Ascending aorta (tissue), 2 donors: ENCODE measurements at regions not wholly inside any gene's neighbourhood (a gene's known extent, or its start where the extent isn't known, plus 50 kb on each side); places are given as distances from the start of the nearest gene placed in this dataset.

Source experiments
- DNase-seq, 2 donors: peaks; one replicate each; pipeline ENCODE4 v3.0.0-alpha.2; 2019; ENCODE audit warnings: low spot score in 2 of 2
- H3K27ac ChIP-seq, 2 donors: fragments of 200-600 bp; sonication (generic); one replicate each; pipeline ENCODE4 v1.5.1; 2016 to 2017; ENCODE audit warnings: mild to moderate bottlenecking in 1 of 2
- H3K27me3 ChIP-seq: fragments of 200-600 bp; sonication (generic); one replicate; pipeline ENCODE4 v1.5.1; 2017
- H3K36me3 ChIP-seq, 2 donors: fragments of 200-600 bp; sonication (generic); one replicate each; pipeline ENCODE4 v1.5.1; 2016
- H3K4me1 ChIP-seq, 2 donors: fragments of 200-600 bp; sonication (generic); one replicate each; pipeline ENCODE4 v1.5.1; 2016 to 2017; ENCODE audit warnings: mild to moderate bottlenecking in 1 of 2
- H3K4me3 ChIP-seq, 2 donors: fragments of 200-600 bp; sonication (generic); one replicate each; pipeline ENCODE4 v1.5.1; 2016 to 2017; ENCODE audit warnings: mild to moderate bottlenecking in 1 of 2
- H3K9me3 ChIP-seq, 2 donors: fragments of 200-600 bp; sonication (generic); one replicate each; pipeline ENCODE4 v1.5.1; 2016
- intact Hi-C: fragments of 100-400 bp; cut with DNase I; formaldehyde crosslinking; loops from one replicate; pipeline ENCODE4 v1.15.1; 2023
- TF ChIP-seq, protein P1 (sequence below), 3 experiments: fragments of 200-600 bp in 2 of 3; fragments of 450-650 bp in 1 of 3; sonication (generic) in 2 of 3; IDR thresholded peaks; one replicate each; pipeline ENCODE4 v1.5.1; 2016 to 2019; ENCODE audit warnings: antibody characterized with exemption in 3 of 3, mild to moderate bottlenecking in 1 of 3, moderate library complexity in 1 of 3

GRCh38 chr4:133799717-133800315 is 401.8 kb downstream of the PABPC4L start:
- no peak for DNase-seq
- Histone ChIP-seq H3K27ac (no peak overlapping the region), H3K4me1 (no peaks in the 10 kb centered on the region), H3K27me3 (no peaks in the 10 kb centered on the region), H3K9me3 (no peaks in the 10 kb centered on the region), H3K36me3 (no peaks in the 10 kb centered on the region), H3K4me3 (no peak overlapping the region)
- intact Hi-C loops: no loop called here
- TF ChIP-seq, protein P1, sequence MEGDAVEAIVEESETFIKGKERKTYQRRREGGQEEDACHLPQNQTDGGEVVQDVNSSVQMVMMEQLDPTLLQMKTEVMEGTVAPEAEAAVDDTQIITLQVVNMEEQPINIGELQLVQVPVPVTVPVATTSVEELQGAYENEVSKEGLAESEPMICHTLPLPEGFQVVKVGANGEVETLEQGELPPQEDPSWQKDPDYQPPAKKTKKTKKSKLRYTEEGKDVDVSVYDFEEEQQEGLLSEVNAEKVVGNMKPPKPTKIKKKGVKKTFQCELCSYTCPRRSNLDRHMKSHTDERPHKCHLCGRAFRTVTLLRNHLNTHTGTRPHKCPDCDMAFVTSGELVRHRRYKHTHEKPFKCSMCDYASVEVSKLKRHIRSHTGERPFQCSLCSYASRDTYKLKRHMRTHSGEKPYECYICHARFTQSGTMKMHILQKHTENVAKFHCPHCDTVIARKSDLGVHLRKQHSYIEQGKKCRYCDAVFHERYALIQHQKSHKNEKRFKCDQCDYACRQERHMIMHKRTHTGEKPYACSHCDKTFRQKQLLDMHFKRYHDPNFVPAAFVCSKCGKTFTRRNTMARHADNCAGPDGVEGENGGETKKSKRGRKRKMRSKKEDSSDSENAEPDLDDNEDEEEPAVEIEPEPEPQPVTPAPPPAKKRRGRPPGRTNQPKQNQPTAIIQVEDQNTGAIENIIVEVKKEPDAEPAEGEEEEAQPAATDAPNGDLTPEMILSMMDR (IDR thresholded peaks at IDR 0.05): no peak

DNA sequence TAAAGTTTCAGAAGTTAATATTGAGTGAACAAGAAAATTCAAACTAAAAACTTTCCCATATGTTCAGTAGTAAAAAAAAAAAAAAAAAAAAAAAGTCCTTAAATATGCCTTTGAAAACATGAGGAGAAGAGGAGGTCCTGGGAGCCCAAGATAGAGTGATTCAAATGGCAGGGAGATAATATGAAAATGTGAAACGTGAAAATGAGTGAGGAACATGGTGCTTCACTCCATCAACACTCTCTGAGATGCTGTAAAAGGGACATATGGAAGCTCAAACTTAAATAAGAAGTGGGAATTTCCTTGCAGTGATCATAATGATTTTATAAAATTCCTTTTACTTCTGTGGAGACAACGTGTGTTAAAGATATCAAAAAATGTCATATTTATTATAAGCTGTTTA is 423.9 kb downstream of the PABPC4L start:
- Histone ChIP-seq H3K9me3 (no peaks in the 10 kb centered on the region), H3K36me3 (no peaks in the 10 kb centered on the region), H3K27me3 (no peaks in the 10 kb centered on the region), H3K4me3 (no peak overlapping the region), H3K27ac (no peak overlapping the region), H3K4me1 (no peaks in the 10 kb centered on the region)
- DNase-seq: no peak
- intact Hi-C loops: loop anchor here (10.0 kb wide), 1 partner anchor 633 kb away; the partner anchor contains the start of gene PCDH10
- TF ChIP-seq, protein P1 (IDR thresholded peaks at IDR 0.05): no peak

DNA sequence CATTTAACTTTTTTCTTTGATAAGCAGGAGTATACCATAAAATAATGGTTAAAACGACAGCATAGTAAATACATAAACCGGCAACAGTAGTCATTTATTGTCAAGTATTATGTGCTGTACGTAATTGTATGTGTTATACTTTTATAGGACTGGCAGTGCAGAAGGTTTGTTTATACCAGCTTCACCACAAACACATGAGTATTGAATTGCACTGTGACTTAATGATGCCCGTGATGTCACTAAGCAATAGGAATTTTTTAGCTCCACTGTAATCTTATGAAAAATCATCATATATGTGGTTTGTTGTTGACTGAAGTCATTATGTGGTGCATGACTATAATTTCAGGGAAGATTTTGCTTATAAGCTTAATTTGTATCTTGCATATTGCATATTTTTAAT is 424.6 kb downstream of the PABPC4L start:
- no peak for DNase-seq
- TF ChIP-seq, protein P1 (IDR thresholded peaks at IDR 0.05): no peak

GRCh38 chr4:133776503-133776902 is 425.1 kb downstream of the PABPC4L start:
- Histone ChIP-seq H3K9me3 (no peaks in the 10 kb centered on the region), H3K4me1 (no peaks in the 10 kb centered on the region), H3K36me3 (no peaks in the 10 kb centered on the region), H3K27ac (no peak overlapping the region), H3K27me3 (no peaks in the 10 kb centered on the region), H3K4me3 (no peak overlapping the region)
- intact Hi-C loops: loop anchor here (10.0 kb wide), 1 partner anchor 632 kb away; the partner anchor contains the start of gene PCDH10
- TF ChIP-seq, protein P1 (IDR thresholded peaks at IDR 0.05): no peak
- DNase-seq: no peak

More for the DNA sequence above, 424.6 kb downstream of the PABPC4L start:
- intact Hi-C loops: loop anchor here (10.0 kb wide), 1 partner anchor 632 kb away; the partner anchor contains the start of gene PCDH10
- Histone ChIP-seq H3K4me1 (no peaks in the 10 kb centered on the region), H3K27me3 (no peaks in the 10 kb centered on the region), H3K4me3 (no peak overlapping the region), H3K36me3 (no peaks in the 10 kb centered on the region), H3K27ac (no peak overlapping the region), H3K9me3 (no peaks in the 10 kb centered on the region)

DNA sequence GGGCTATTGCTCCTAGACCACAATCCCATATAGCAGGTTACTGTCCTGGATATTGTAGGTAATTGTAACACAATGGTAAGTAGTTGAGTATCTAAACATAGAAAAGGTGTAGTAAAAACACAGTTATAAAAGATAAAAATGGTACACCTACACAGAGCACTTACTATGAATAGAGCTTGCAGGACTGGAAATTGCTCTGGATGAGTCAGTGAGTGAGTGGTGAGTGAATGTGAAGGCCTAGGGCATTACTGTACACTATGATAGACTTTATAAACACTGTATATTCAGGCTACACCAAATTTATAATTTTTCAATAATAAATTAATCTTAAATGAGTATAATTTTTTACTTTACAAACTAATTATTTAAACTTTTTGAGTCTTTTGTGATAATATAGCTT is 425.7 kb downstream of the PABPC4L start:
- no peaks in the 10 kb centered on the region for H3K4me1 ChIP-seq
- H3K27me3 ChIP-seq: no peaks in the 10 kb centered on the region
- H3K4me3 ChIP-seq: no peak overlapping the region
- H3K9me3 ChIP-seq: no peaks in the 10 kb centered on the region
- intact Hi-C loops: loop anchor here (10.0 kb wide), 1 partner anchor 631 kb away; the partner anchor contains the start of gene PCDH10
- no peak overlapping the region for H3K27ac ChIP-seq
- TF ChIP-seq, protein P1 (IDR thresholded peaks at IDR 0.05): no peak
- no peaks in the 10 kb centered on the region for H3K36me3 ChIP-seq
- DNase-seq: no peak
